Fibroblast of the aortic adventitia (primary cell): ENCODE measurements at regions not wholly inside any gene's neighbourhood (a gene's known extent, or its start where the extent isn't known, plus 50 kb on each side); places are given as distances from the start of the nearest gene placed in this dataset.

Experiments
- DNase-seq: peaks from one replicate; pipeline ENCODE4 v3.0.0-alpha.2; 2010; ENCODE audit warnings: low read depth
- H3K4me3 ChIP-seq: 2 replicates; pipeline ENCODE4 v1.5.1; 2011; ENCODE audit warnings: low read depth, mild to moderate bottlenecking, control low read depth, low read length, moderate library complexity
- CTCF ChIP-seq: IDR thresholded peaks from 2 replicates; pipeline ENCODE4 v1.5.1; 2011; ENCODE audit warnings: mild to moderate bottlenecking, low read length, control low read depth, inconsistent platforms; ENCODE audit not compliant: insufficient read depth

- DNase-seq: no peak
- TF ChIP-seq CTCF: no peak
- H3K4me3 ChIP-seq: no peak overlapping the region
Measured at GRCh38 chr6:7664003-7664402, 61.9 kb upstream of the BMP6 start.

GRCh38 chr6:7668936-7669335 lies 57.0 kb upstream of the BMP6 start:
- no peak for DNase-seq
- H3K4me3 ChIP-seq: no peak overlapping the region
- no peak for TF ChIP-seq CTCF

- no peak for TF ChIP-seq CTCF
- DNase-seq: no peak
- H3K4me3 ChIP-seq: no peak overlapping the region
Measured at GRCh38 chr6:7669742-7670141, 56.2 kb upstream of the BMP6 start.

GRCh38 chr6:7671076-7671475 lies 54.8 kb upstream of the BMP6 start:
- no peak overlapping the region for H3K4me3 ChIP-seq
- peak; percentile 72 for DNase-seq
- TF ChIP-seq CTCF: no peak

GRCh38 chr6:7671581-7671980 lies 54.3 kb upstream of the BMP6 start:
- H3K4me3 ChIP-seq: no peak overlapping the region
- no peak for TF ChIP-seq CTCF
- DNase-seq: peak; percentile 77

GRCh38 chr6:7672066-7673062 lies 53.5 kb upstream of the BMP6 start:
- peak; percentile 16 for DNase-seq
- no peak overlapping the region for H3K4me3 ChIP-seq
- TF ChIP-seq CTCF: no peak
